HepG2 (cell line): ENCODE measurements at regions not wholly inside any gene's neighbourhood (a gene's known extent, or its start where the extent isn't known, plus 50 kb on each side); places are given as distances from the start of the nearest gene placed in this dataset.

Source experiments
- ATAC-seq: fragments of 200-7000 bp; cut with Tn5 transposase; 3 replicates; pipeline ENCODE4 v1.9.1; 2020; ENCODE audit warnings: mild to moderate bottlenecking, moderate library complexity
- BruUV-seq: library from RNA; stranded (reverse); fragments of 400-500 nt; replicated peaks from 2 replicates; lab custom pipeline; 2021; lab: Mats Ljungman, UMichigan
- CTCF ChIA-PET: fragments of 300-600 bp; formaldehyde crosslinking; extraction: SDS; loops from one replicate; lab custom pipeline; 2021; ENCODE audit warnings: low total read pairs, inconsistent platforms, low intra/inter-chr PET ratio; lab: Yijun Ruan, JAX
- POLR2A ChIA-PET: fragments of 350-600 bp; sonication (Branson Sonifier 250); formaldehyde crosslinking; loops from one replicate; lab custom pipeline; 2020; ENCODE audit warnings: antibody characterized with exemption, inconsistent platforms; lab: Yijun Ruan, JAX
- DNase-seq: peaks from one replicate; pipeline ENCODE4 v3.0.0-alpha.2; 2015; ENCODE audit warnings: low spot score
- FAIRE-seq: peaks from 3 replicates; lab custom pipeline; 2011; peaks lifted over from hg19 to GRCh38; lab: Jason Lieb, UNC
- H2AFZ ChIP-seq: one replicate; pipeline ENCODE4 v1.6.1; 2011; ENCODE audit warnings: low read length, inconsistent platforms
- H3K27ac ChIP-seq: fragments of 300-600 bp; 3 replicates; pipeline ENCODE4 v1.8.0; 2011; ENCODE audit warnings: mixed run types, mild to moderate bottlenecking, mixed read lengths, low read length, inconsistent platforms; ENCODE audit not compliant: insufficient read depth; ENCODE audit errors: extremely low read length
- H3K27me3 ChIP-seq, 2 experiments: fragments of 200-600 bp in 1 of 2; 2 replicates in 1 of 2; 3 replicates in 1 of 2; pipeline versions ENCODE4 v1.6.0 to v1.8.0; 2011; ENCODE audit warnings: low read length in 2 of 2, mild to moderate bottlenecking in 2 of 2, moderate library complexity in 2 of 2, inconsistent platforms in 1 of 2; ENCODE audit not compliant: insufficient read depth in 2 of 2, control insufficient read depth in 1 of 2
- H3K36me3 ChIP-seq, 2 experiments: fragments of 200-600 bp in 1 of 2; replicated peaks in 1 of 2; 2 replicates in 1 of 2; 3 replicates in 1 of 2; pipeline versions ENCODE4 v1.5.1 to v1.8.0; 2011; ENCODE audit warnings: low read length in 2 of 2, inconsistent platforms in 1 of 2; ENCODE audit not compliant: insufficient read depth in 2 of 2, control insufficient read depth in 1 of 2
- H3K4me1 ChIP-seq: 2 replicates; pipeline ENCODE4 v1.5.1; 2012; ENCODE audit warnings: low read length, inconsistent platforms; ENCODE audit not compliant: insufficient read depth
- H3K4me2 ChIP-seq: 2 replicates; pipeline ENCODE4 v1.6.0; 2011; ENCODE audit warnings: low read depth, low read length, inconsistent platforms
- H3K4me3 ChIP-seq, 3 experiments: fragments of 200-600 bp in 1 of 3; sonication (generic), shearing (Covaris generic) in 1 of 3; replicated peaks in 1 of 3; 2 replicates each; pipeline ENCODE4 v1.5.1; 2011 to 2016; ENCODE audit warnings: low read length in 3 of 3, inconsistent platforms in 2 of 3, low read depth in 2 of 3, mild to moderate bottlenecking in 2 of 3, control low read depth in 1 of 3, mixed read lengths in 1 of 3; ENCODE audit not compliant: insufficient read depth in 1 of 3
- H3K79me2 ChIP-seq: one replicate; pipeline ENCODE4 v1.6.1; 2011; ENCODE audit warnings: low read length, inconsistent platforms; ENCODE audit not compliant: insufficient read depth
- H3K9ac ChIP-seq: 2 replicates; pipeline ENCODE4 v1.6.0; 2011; ENCODE audit warnings: mild to moderate bottlenecking, low read depth, low read length, inconsistent platforms; ENCODE audit not compliant: insufficient read depth
- H3K9me3 ChIP-seq: 2 replicates; pipeline ENCODE4 v1.5.1; 2012; ENCODE audit warnings: mild to moderate bottlenecking, low read length
- H4K20me1 ChIP-seq: 2 replicates; pipeline ENCODE4 v1.6.0; 2011; ENCODE audit warnings: inconsistent platforms, mild to moderate bottlenecking, low read length, moderate library complexity; ENCODE audit not compliant: insufficient read depth
- CHCHD3 ChIP-seq: sonication (generic); formaldehyde crosslinking; IDR thresholded peaks from 2 replicates; pipeline ENCODE4 v1.8.0; 2022; ENCODE audit warnings: mild to moderate bottlenecking, missing genetic modification reagents, moderate library complexity
- DRAP1 ChIP-seq: IDR thresholded peaks from 2 replicates; pipeline ENCODE4 v1.6.1; 2016; ENCODE audit warnings: missing genetic modification reagents, missing compliant biosample characterization
- FOSL2 ChIP-seq: sonication (generic); formaldehyde crosslinking; IDR thresholded peaks from 2 replicates; pipeline ENCODE4 v1.4.0; 2020; ENCODE audit warnings: missing genetic modification reagents
- GATAD1 ChIP-seq: IDR thresholded peaks from 2 replicates; pipeline ENCODE4 v1.6.1; 2016; ENCODE audit warnings: missing genetic modification reagents, missing compliant biosample characterization
- GRHL1 ChIP-seq: sonication (generic); formaldehyde crosslinking; conservative IDR thresholded peaks from 2 replicates; pipeline ENCODE4 v1.8.0; 2022; ENCODE audit warnings: missing genetic modification reagents
- HDAC6 ChIP-seq: fragments of 200-600 bp; sonication (generic); IDR thresholded peaks from 2 replicates; pipeline ENCODE4 v1.7.0; 2017; ENCODE audit warnings: mild to moderate bottlenecking, antibody characterized with exemption, low read length, low read depth
- HNRNPH1 ChIP-seq: fragments of 200-400 bp; formaldehyde crosslinking; optimal IDR thresholded peaks from 2 replicates; pipeline ENCODE3; 2017; ENCODE audit warnings: mild to moderate bottlenecking, low read depth, low read length
- HNRNPLL ChIP-seq: fragments of 200-400 bp; formaldehyde crosslinking; IDR thresholded peaks from 2 replicates; pipeline ENCODE4 v1.6.1; 2017; ENCODE audit warnings: mild to moderate bottlenecking, low read depth, low read length; ENCODE audit not compliant: poor library complexity, severe bottlenecking
- IRF2 ChIP-seq: IDR thresholded peaks from 2 replicates; pipeline ENCODE4 v1.6.1; 2018; ENCODE audit warnings: missing genetic modification reagents, missing compliant biosample characterization
- ISL2 ChIP-seq: sonication (generic); formaldehyde crosslinking; IDR thresholded peaks from 2 replicates; pipeline ENCODE4 v1.5.0; 2020; ENCODE audit warnings: missing genetic modification reagents
- ISX ChIP-seq: sonication (generic); formaldehyde crosslinking; conservative IDR thresholded peaks from 2 replicates; pipeline ENCODE4 v1.5.0; 2020; ENCODE audit warnings: missing genetic modification reagents
- MEIS1 ChIP-seq: sonication (generic); formaldehyde crosslinking; IDR thresholded peaks from 2 replicates; pipeline ENCODE4 v1.9.0; 2021; ENCODE audit warnings: mild to moderate bottlenecking, missing genetic modification reagents, moderate library complexity, borderline replicate concordance
- NCOA2 ChIP-seq: sonication (generic); formaldehyde crosslinking; IDR thresholded peaks from 2 replicates; pipeline ENCODE4 v1.8.0; 2022; ENCODE audit warnings: inconsistent platforms
- NFIC ChIP-seq: IDR thresholded peaks from 2 replicates; pipeline ENCODE4 v1.6.1; 2012; ENCODE audit warnings: mild to moderate bottlenecking, low read length, inconsistent platforms
- PCBP1 ChIP-seq: fragments of 200-400 bp; formaldehyde crosslinking; IDR thresholded peaks from 2 replicates; pipeline ENCODE4 v1.6.1; 2017; ENCODE audit warnings: mild to moderate bottlenecking, low read depth, low read length, borderline replicate concordance
- SOX13 ChIP-seq, 3 experiments: fragments of 450-650 bp in 1 of 3; sonication (generic) in 1 of 3; formaldehyde crosslinking in 1 of 3; IDR thresholded peaks in 2 of 3; conservative IDR thresholded peaks in 1 of 3; 2 replicates each; pipeline versions ENCODE4 v1.5.0 to v1.6.1; 2016 to 2020; ENCODE audit warnings: antibody characterized with exemption in 1 of 3, mild to moderate bottlenecking in 1 of 3, missing compliant biosample characterization in 1 of 3, missing genetic modification reagents in 1 of 3, moderate library complexity in 1 of 3
- SP4 ChIP-seq: sonication (generic); formaldehyde crosslinking; IDR thresholded peaks from 2 replicates; pipeline ENCODE4 v1.8.1; 2023; ENCODE audit warnings: mild to moderate bottlenecking, missing genetic modification reagents
- ZBTB3 ChIP-seq: sonication (generic); formaldehyde crosslinking; IDR thresholded peaks from 2 replicates; pipeline ENCODE4 v1.4.0; 2020; ENCODE audit warnings: low read depth, mild to moderate bottlenecking, moderate library complexity, missing genetic modification reagents, borderline replicate concordance
- ZNF770 ChIP-seq: sonication (generic); formaldehyde crosslinking; IDR thresholded peaks from 2 replicates; pipeline ENCODE4 v1.5.0; 2020; ENCODE audit warnings: mild to moderate bottlenecking, missing genetic modification reagents
- in situ Hi-C: cut with HindIII; loops from 2 replicates; pipeline ENCODE4 v1.10.0; 2017; ENCODE audit warnings: low pct_unique_long_range_greater_than_20kb; ENCODE audit not compliant: extremely low pct_ligation_motif_present
- intact Hi-C: fragments of 100-400 bp; cut with micrococcal nuclease; formaldehyde crosslinking; loops from one replicate; pipeline ENCODE4 v1.10.0; 2022; ENCODE audit not compliant: unreplicated experiment

GRCh38 chr6:62716719-62717118 is 430.7 kb upstream of the KHDRBS2 start (continued):
- TF ChIP-seq ISX (CRISPR knock-in tag): no peak
- no peak for TF ChIP-seq HNRNPH1
- no peak for TF ChIP-seq MEIS1 (CRISPR knock-in tag)
- no peak for TF ChIP-seq SP4 (CRISPR knock-in tag)
- no peak for TF ChIP-seq CHCHD3

- peaks cover 8% of the 10 kb centered on the region; the same call in 1 of the 2 replicates for H3K9me3 ChIP-seq
- ChIA-PET CTCF (no interaction called here), POLR2A (no interaction called here)
- no peak overlapping the region for H3K9ac ChIP-seq
- no peak overlapping the region for H3K4me3 ChIP-seq
- BruUV-seq: no TSS peak
- H3K79me2 ChIP-seq: no peaks in the 10 kb centered on the region
- no peak overlapping the region for H3K27ac ChIP-seq
- intact Hi-C loops: no loop called here
- ATAC-seq (no peak), DNase-seq (no peak), FAIRE-seq (no peak)
- H2AFZ ChIP-seq: no peak overlapping the region
- no peaks in the 10 kb centered on the region for H3K36me3 ChIP-seq
- no peaks in the 10 kb centered on the region for H4K20me1 ChIP-seq
- H3K4me2 ChIP-seq: no peak overlapping the region
- no peaks in the 10 kb centered on the region for H3K27me3 ChIP-seq
- in situ Hi-C loops: no loop called here
- no peaks in the 10 kb centered on the region for H3K4me1 ChIP-seq
- TF ChIP-seq GRHL1 (CRISPR knock-in tag) (no peak), PCBP1 (no peak), GATAD1 (CRISPR knock-in tag) (no peak), SOX13 (IDR thresholded peaks at IDR 0.05) (no peak), SOX13 (CRISPR knock-in tag; conservative IDR thresholded peaks at IDR 0.05 in 1 of 2, IDR thresholded peaks at IDR 0.05 in 1 of 2) (no peak), ISL2 (CRISPR knock-in tag) (no peak), IRF2 (CRISPR knock-in tag) (no peak), NFIC (no peak), HNRNPLL (no peak), ZBTB3 (CRISPR knock-in tag) (no peak), FOSL2 (CRISPR knock-in tag) (no peak), DRAP1 (CRISPR knock-in tag) (no peak), ZNF770 (CRISPR knock-in tag) (no peak), HDAC6 (no peak), NCOA2 (no peak), MEIS1 (CRISPR knock-in tag) (no peak)
Observed at GRCh38 chr6:62714112-62714511, 428.1 kb upstream of the KHDRBS2 start.
